GM23248 (cell line): ENCODE measurements at regions not wholly inside any gene's neighbourhood (a gene's known extent, or its start where the extent isn't known, plus 50 kb on each side); places are given as distances from the start of the nearest gene placed in this dataset.

ENCODE experiments used
- EZH2 ChIP-seq: fragments of 200-600 bp; sonication (generic); IDR thresholded peaks from 2 replicates; pipeline ENCODE4 v1.6.1; 2018; ENCODE audit warnings: antibody characterized with exemption, mild to moderate bottlenecking; ENCODE audit not compliant: insufficient read depth, poor library complexity, severe bottlenecking
- EZH2phosphoT487 ChIP-seq: fragments of 200-600 bp; sonication (generic); IDR thresholded peaks from 2 replicates; pipeline ENCODE4 v1.6.1; 2018; ENCODE audit warnings: antibody characterized with exemption, moderate library complexity, mild to moderate bottlenecking, low read depth; ENCODE audit not compliant: insufficient read depth

GRCh38 chr2:67851956-67852824, 210.6 kb downstream of the C1D start:
- TF ChIP-seq EZH2phosphoT487 (no peak), EZH2 (no peak)
